ENCODE measurements at regions not wholly inside any gene's neighbourhood (a gene's known extent, or its start where the extent isn't known, plus 50 kb on each side); places are given as distances from the start of the nearest gene placed in this dataset.

DNA sequence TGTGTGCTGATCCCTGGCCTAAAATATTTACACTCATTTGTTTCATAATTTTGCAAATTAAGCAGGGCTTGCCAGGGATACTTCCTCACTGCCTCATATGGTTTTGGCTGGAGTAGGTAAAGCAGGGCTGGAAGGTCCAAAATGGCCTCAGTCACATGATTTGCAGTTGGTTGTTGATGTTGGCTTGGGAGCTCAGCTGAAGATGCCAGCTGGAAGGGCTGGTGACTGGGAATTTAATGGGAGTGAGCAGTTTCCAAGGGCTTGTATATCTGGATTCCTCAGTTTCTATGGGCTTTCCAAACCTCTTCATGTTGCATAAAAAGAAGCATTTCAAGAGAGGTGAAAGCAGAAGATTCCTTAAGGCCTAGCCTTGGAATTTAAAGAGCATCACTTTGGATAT lies 729.3 kb downstream of the CDH18 start:
- Mint-ChIP-seq H3K36me3 (ENCODE audit: insufficient read depth, unreplicated experiment) (no peaks in the 10 kb centered on the region), H3K27ac (ENCODE audit: unreplicated experiment) (no peak overlapping the region), H3K4me3 (ENCODE audit: low read depth, unreplicated experiment) (no peak overlapping the region), H3K4me1 (ENCODE audit: low read depth, unreplicated experiment) (no peaks in the 10 kb centered on the region), H3K27me3 (ENCODE audit: unreplicated experiment) (no peaks in the 10 kb centered on the region), H3K9me3 (ENCODE audit: low read depth, unreplicated experiment) (peaks cover 7% of the 10 kb centered on the region)
- no peak for DNase-seq
- CTCF ChIA-PET: no interaction called here
- TF ChIP-seq, protein P1, sequence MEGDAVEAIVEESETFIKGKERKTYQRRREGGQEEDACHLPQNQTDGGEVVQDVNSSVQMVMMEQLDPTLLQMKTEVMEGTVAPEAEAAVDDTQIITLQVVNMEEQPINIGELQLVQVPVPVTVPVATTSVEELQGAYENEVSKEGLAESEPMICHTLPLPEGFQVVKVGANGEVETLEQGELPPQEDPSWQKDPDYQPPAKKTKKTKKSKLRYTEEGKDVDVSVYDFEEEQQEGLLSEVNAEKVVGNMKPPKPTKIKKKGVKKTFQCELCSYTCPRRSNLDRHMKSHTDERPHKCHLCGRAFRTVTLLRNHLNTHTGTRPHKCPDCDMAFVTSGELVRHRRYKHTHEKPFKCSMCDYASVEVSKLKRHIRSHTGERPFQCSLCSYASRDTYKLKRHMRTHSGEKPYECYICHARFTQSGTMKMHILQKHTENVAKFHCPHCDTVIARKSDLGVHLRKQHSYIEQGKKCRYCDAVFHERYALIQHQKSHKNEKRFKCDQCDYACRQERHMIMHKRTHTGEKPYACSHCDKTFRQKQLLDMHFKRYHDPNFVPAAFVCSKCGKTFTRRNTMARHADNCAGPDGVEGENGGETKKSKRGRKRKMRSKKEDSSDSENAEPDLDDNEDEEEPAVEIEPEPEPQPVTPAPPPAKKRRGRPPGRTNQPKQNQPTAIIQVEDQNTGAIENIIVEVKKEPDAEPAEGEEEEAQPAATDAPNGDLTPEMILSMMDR (IDR thresholded peaks at IDR 0.05; ENCODE audit: unreplicated experiment): no peak
- BruUV-seq (replicated peaks): no TSS peak
- intact Hi-C loops (cut with micrococcal nuclease; ENCODE audit: unreplicated experiment): no loop called here

DNA sequence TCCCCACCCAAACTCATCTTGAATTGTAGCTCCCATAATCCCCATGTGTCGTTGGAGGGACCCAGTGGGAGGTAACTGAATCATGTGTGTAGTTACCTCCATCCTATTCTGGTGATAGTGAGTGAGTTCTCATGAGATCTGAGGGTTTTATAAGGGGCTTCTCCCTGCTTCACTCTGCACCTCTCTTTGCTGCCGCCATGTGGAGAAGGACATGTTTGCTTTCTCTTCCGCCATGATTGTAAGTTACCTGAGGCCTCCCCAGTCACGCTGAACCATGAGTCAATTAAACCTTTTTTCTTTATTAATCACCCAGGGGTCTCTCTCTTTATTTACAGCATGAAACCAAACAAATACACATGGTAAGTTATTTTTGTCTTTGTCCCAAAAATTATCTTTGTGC lies 726.1 kb downstream of the CDH18 start:
- no peaks in the 10 kb centered on the region for H3K36me3 Mint-ChIP-seq (ENCODE audit: insufficient read depth, unreplicated experiment)
- no peak overlapping the region for H3K4me3 Mint-ChIP-seq (ENCODE audit: low read depth, unreplicated experiment)

DNA sequence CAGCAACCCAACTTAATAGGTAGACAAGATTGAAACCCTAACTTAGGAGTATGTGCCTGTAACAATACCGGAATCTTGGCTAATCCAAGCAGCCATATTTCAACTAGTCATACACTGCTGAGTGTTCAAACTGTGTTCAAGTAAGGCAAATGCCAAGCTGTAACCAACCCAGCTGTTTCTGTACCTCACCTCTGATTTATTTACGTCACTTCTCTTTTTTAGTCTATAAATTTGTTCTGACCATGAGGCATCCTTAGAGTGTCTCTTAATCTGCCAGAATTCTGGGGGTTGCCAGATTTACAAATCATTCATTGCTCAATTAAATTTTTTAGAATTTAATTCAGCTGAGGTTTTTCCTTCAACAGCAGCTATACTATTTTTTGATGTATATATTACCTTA lies 723.2 kb downstream of the CDH18 start:
- DNase-seq: no peak
- Mint-ChIP-seq H3K4me1 (ENCODE audit: low read depth, unreplicated experiment) (no peaks in the 10 kb centered on the region), H3K27ac (ENCODE audit: unreplicated experiment) (no peak overlapping the region), H3K9me3 (ENCODE audit: low read depth, unreplicated experiment) (peaks cover 13% of the 10 kb centered on the region), H3K36me3 (ENCODE audit: insufficient read depth, unreplicated experiment) (no peaks in the 10 kb centered on the region), H3K4me3 (ENCODE audit: low read depth, unreplicated experiment) (no peak overlapping the region), H3K27me3 (ENCODE audit: unreplicated experiment) (no peaks in the 10 kb centered on the region)
- intact Hi-C loops (cut with micrococcal nuclease; ENCODE audit: unreplicated experiment): no loop called here
- CTCF ChIA-PET: no interaction called here
- no TSS peak for BruUV-seq (replicated peaks)
- TF ChIP-seq, protein P1 (IDR thresholded peaks at IDR 0.05; ENCODE audit: unreplicated experiment): no peak

More for the DNA sequence above, 726.1 kb downstream of the CDH18 start:
- no peak for DNase-seq
- peaks cover 6% of the 10 kb centered on the region for H3K9me3 Mint-ChIP-seq (ENCODE audit: low read depth, unreplicated experiment)
- CTCF ChIA-PET: no interaction called here
- TF ChIP-seq, protein P1 (IDR thresholded peaks at IDR 0.05; ENCODE audit: unreplicated experiment): no peak
- BruUV-seq (replicated peaks): no TSS peak
- intact Hi-C loops (cut with micrococcal nuclease; ENCODE audit: unreplicated experiment): no loop called here
- H3K4me1 Mint-ChIP-seq (ENCODE audit: low read depth, unreplicated experiment): no peaks in the 10 kb centered on the region
- H3K27ac Mint-ChIP-seq (ENCODE audit: unreplicated experiment): no peak overlapping the region
- no peaks in the 10 kb centered on the region for H3K27me3 Mint-ChIP-seq (ENCODE audit: unreplicated experiment)

DNA sequence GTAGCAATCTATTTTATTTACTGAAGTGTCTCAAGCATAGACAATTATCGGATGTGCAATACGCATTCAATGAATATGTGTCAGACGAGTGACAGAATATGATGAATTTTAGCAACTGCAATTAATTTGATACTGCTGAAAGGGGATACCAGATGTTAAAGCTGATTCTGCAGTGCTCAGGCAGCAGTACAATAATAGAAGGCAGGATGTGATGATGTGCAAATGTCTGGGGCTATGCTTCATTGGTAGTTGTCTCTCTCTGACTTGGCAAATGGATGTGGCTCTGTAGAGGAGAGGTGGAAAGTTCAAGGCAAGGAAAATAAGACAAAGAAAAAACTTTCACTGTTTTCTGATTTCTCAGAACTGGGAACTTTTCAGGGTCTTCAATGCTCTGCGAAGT lies 721.2 kb downstream of the CDH18 start:
- peaks cover 10% of the 10 kb centered on the region for H3K9me3 Mint-ChIP-seq (ENCODE audit: low read depth, unreplicated experiment)
- no TSS peak for BruUV-seq (replicated peaks)
- intact Hi-C loops (cut with micrococcal nuclease; ENCODE audit: unreplicated experiment): no loop called here
- no peak overlapping the region for H3K27ac Mint-ChIP-seq (ENCODE audit: unreplicated experiment)
- H3K4me3 Mint-ChIP-seq (ENCODE audit: low read depth, unreplicated experiment): no peak overlapping the region
- no peaks in the 10 kb centered on the region for H3K27me3 Mint-ChIP-seq (ENCODE audit: unreplicated experiment)
- H3K36me3 Mint-ChIP-seq (ENCODE audit: insufficient read depth, unreplicated experiment): no peaks in the 10 kb centered on the region
- DNase-seq: no peak
- CTCF ChIA-PET: no interaction called here
- H3K4me1 Mint-ChIP-seq (ENCODE audit: low read depth, unreplicated experiment): no peaks in the 10 kb centered on the region
- TF ChIP-seq, protein P1 (IDR thresholded peaks at IDR 0.05; ENCODE audit: unreplicated experiment): no peak

DNA sequence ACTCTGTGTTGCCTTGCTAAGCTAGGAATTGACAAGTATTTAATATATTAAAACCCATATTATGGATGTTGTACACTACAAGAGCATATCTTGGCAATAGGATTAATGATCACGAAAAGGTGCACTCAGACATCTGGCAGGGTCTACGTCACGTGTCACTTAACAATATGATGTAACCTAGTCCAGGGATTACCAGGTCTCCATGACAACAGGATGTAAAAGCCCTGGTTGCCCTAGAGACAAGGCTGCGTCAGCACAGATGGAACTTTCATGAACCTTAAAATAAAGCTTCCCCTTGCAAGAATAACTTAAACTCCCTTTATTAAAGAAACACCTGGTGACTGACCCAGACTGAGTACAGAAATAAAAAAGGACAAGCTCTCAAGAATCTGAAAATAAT lies 717.8 kb downstream of the CDH18 start:
- no peaks in the 10 kb centered on the region for H3K36me3 Mint-ChIP-seq (ENCODE audit: insufficient read depth, unreplicated experiment)
- no peak for DNase-seq
- no peak overlapping the region for H3K27ac Mint-ChIP-seq (ENCODE audit: unreplicated experiment)
- no peaks in the 10 kb centered on the region for H3K27me3 Mint-ChIP-seq (ENCODE audit: unreplicated experiment)
- CTCF ChIA-PET: no interaction called here
- no peak overlapping the region for H3K4me3 Mint-ChIP-seq (ENCODE audit: low read depth, unreplicated experiment)
- H3K9me3 Mint-ChIP-seq (ENCODE audit: low read depth, unreplicated experiment): peaks cover 10% of the 10 kb centered on the region
- intact Hi-C loops (cut with micrococcal nuclease; ENCODE audit: unreplicated experiment): no loop called here
- BruUV-seq (replicated peaks): no TSS peak
- H3K4me1 Mint-ChIP-seq (ENCODE audit: low read depth, unreplicated experiment): no peaks in the 10 kb centered on the region
- TF ChIP-seq, protein P1 (IDR thresholded peaks at IDR 0.05; ENCODE audit: unreplicated experiment): no peak
